ENCODE measurements at regions not wholly inside any gene's neighbourhood (a gene's known extent, or its start where the extent isn't known, plus 50 kb on each side); places are given as distances from the start of the nearest gene placed in this dataset.

DNA sequence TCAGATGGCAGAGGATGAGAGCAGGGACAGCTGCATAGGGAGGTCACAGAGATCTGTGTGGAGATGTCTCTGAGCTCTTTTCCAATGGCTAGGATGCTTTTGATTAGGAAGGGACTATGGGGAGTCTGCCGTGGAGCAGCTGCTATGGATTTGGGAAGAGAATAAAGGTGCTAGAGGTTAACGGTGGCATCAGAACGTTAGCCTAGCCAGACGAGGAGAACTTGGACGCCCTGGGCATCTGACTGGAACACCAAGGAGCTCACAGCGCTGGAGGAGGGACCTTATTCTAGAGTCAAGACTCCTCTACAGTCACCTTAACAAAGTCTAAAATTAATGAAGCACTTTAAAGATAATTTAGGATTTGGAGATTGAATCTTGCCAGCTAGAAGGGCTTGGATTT is 157.2 kb upstream of the B3GAT1 start:
- DNase-seq (ENCODE audit: low spot score in 2 of 2) = no peak
- no peak for TF ChIP-seq POLR2A (IDR thresholded peaks at IDR 0.05)
- TF ChIP-seq, protein P1, sequence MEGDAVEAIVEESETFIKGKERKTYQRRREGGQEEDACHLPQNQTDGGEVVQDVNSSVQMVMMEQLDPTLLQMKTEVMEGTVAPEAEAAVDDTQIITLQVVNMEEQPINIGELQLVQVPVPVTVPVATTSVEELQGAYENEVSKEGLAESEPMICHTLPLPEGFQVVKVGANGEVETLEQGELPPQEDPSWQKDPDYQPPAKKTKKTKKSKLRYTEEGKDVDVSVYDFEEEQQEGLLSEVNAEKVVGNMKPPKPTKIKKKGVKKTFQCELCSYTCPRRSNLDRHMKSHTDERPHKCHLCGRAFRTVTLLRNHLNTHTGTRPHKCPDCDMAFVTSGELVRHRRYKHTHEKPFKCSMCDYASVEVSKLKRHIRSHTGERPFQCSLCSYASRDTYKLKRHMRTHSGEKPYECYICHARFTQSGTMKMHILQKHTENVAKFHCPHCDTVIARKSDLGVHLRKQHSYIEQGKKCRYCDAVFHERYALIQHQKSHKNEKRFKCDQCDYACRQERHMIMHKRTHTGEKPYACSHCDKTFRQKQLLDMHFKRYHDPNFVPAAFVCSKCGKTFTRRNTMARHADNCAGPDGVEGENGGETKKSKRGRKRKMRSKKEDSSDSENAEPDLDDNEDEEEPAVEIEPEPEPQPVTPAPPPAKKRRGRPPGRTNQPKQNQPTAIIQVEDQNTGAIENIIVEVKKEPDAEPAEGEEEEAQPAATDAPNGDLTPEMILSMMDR (IDR thresholded peaks at IDR 0.05) = no peak
- WGBS, 2 donors = 56 to 58% methylated on average over 6 of the region's 6 CpGs
- intact Hi-C loops (cut with DNase I; ENCODE audit: low total_unique reads) = no loop called here
- no peak overlapping the region for H3K4me3 ChIP-seq (ENCODE audit: low read depth, poor library complexity, severe bottlenecking)

DNA sequence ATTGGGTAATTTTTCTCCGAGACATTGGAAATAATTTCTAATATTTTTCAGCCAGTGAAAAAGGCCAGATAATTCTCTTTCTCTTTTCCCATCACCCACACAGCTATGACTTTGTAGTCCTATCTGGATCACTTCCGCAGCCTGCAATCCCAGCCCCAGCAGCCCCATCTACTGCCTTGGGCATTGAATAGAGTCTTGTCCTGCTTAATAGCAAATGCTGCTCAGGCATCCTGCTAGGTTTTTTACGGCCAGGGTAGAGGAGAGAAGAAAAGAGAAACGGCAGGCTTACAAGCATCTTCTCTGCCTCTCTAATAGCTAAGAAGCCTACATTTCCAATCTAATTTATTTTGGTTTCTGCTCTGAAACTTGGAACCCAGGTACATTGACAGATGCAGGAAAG is 154.3 kb upstream of the B3GAT1 start:
- TF ChIP-seq, protein P1 (IDR thresholded peaks at IDR 0.05) = no peak
- TF ChIP-seq POLR2A (IDR thresholded peaks at IDR 0.05) = no peak
- 57% methylated on average over 4 of the region's 4 CpGs for WGBS, 2 donors
- DNase-seq (ENCODE audit: low spot score in 2 of 2) = peak; percentile 4 to 45
- intact Hi-C loops (cut with DNase I; ENCODE audit: low total_unique reads) = no loop called here
- no peak overlapping the region for H3K4me3 ChIP-seq (ENCODE audit: low read depth, poor library complexity, severe bottlenecking)

DNA sequence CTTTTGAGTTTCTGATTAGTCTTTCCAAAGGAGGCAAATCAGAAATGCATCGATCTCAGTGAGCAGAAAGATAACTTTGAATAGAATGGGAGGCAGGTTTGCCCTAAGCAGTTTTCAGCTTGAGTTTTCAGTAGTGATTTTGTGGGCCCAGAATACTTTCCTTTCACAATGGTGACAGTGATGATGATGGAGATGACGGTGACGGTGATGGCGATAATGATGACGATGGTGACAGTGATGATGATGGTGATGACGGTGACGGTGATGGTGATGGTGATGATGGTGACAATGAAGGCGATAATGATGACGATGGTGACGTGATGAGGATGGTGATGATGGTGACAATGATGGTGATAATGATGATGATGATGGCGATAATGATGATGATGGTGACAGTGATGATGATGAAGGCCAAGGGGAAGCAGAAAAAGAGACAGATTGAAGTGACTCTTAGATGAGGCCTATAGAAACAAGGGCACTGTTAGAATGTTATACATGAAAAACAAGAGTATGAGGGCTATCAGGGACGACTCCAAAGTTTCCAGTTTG is 153.4 kb upstream of the B3GAT1 start:
- TF ChIP-seq POLR2A (IDR thresholded peaks at IDR 0.05) = no peak
- TF ChIP-seq, protein P1 (IDR thresholded peaks at IDR 0.05) = no peak

DNA sequence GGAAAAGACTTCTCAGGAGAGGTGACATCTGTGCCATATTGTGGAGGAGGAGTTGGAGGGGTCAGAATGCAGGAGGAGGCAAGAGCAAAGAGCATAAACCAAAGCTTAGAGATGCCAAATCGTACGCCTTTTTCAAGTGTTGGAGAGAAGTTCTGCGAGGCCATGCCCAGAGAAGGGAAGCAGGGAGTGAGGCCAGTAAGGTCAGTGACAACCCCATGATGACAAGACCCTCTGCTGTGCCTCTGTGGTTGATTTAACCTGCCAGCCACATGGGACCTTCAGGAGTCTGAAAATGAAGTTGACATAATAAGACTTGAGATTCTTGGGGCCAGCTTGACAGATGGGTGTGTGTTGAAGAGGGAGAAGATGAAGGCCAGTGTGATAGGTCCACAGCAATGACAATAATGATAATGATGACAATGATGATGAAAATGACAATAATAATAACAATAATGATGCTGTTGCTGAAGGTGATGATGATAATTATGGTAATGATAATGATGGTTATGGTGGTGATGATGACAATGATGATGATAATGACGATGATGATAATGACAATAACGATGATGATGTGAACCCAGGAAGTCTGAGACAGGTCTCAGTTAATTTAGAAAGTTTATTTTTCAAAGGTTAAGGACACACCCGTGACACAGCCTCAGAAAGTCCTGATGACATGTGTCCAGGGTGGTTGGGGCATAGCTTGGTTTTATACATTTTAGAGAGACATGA is 152.6 kb upstream of the B3GAT1 start:
- 85 to 90% methylated on average over 6 of the region's 6 CpGs for WGBS, 2 donors
- intact Hi-C loops (cut with DNase I; ENCODE audit: low total_unique reads) = no loop called here
- DNase-seq (ENCODE audit: low spot score in 2 of 2) = peak in 1 of 2 donors; percentile 32
- TF ChIP-seq, protein P1 (IDR thresholded peaks at IDR 0.05) = no peak
- TF ChIP-seq POLR2A (IDR thresholded peaks at IDR 0.05) = no peak
- no peak overlapping the region for H3K4me3 ChIP-seq (ENCODE audit: low read depth, poor library complexity, severe bottlenecking)

More for the DNA sequence above, 153.4 kb upstream of the B3GAT1 start:
- intact Hi-C loops (cut with DNase I; ENCODE audit: low total_unique reads) = no loop called here
- no peak overlapping the region for H3K4me3 ChIP-seq (ENCODE audit: low read depth, poor library complexity, severe bottlenecking)
- DNase-seq (ENCODE audit: low spot score in 2 of 2) = no peak
- WGBS, 2 donors = 65 to 77% methylated on average over 12 of the region's 12 CpGs

DNA sequence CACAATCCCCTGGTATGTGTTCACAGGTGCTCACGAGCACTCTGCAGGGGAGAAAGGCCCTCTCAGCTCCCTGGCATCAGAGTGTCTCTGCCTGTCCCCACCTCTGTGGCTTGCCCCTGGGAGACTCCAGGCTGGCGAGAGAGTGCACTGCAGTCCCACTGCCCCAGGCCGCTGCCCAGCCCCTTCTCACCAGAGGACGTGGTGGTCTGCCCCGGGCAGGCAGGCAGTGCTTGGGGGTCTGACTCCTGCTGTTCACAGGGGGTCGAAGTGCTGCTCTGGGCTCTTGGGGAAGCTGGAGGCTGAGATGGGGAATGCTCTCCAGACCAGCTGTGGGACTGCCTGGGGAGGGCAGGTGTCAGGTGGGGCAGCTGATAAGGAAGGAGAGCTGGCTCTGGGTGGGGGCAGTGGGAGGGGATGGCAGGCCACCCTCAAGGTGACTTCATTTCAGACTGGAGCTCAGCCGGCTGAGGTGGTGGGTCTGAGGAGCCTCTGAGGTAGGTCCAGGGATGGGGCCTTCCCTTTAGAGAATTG is 151.0 kb upstream of the B3GAT1 start:
- no peak for TF ChIP-seq POLR2A (IDR thresholded peaks at IDR 0.05)
- TF ChIP-seq, protein P1 (IDR thresholded peaks at IDR 0.05) = no peak
- WGBS, 2 donors = 75 to 94% methylated on average over 2 to 7 of the region's 7 CpGs
- DNase-seq (ENCODE audit: low spot score in 2 of 2) = peak in 1 of 2 donors; percentile 78
- intact Hi-C loops (cut with DNase I; ENCODE audit: low total_unique reads) = no loop called here
- no peak overlapping the region for H3K4me3 ChIP-seq (ENCODE audit: low read depth, poor library complexity, severe bottlenecking)

Data from lower leg skin (tissue), 4 donors.